H1 (cell line): ENCODE measurements at regions not wholly inside any gene's neighbourhood (a gene's known extent, or its start where the extent isn't known, plus 50 kb on each side); places are given as distances from the start of the nearest gene placed in this dataset.

Experiments used
- CTCF ChIA-PET: fragments of 300-600 bp; sonication (Branson Sonifier 250); formaldehyde crosslinking; loops from one replicate; lab custom pipeline; 2021; ENCODE audit not compliant: partially characterized antibody; lab: Charles Lee
- POLR2A ChIA-PET: fragments of 300-600 bp; sonication (Branson Sonifier 250); formaldehyde crosslinking; loops from one replicate; lab custom pipeline; 2021; ENCODE audit warnings: inconsistent platforms; ENCODE audit not compliant: partially characterized antibody; lab: Charles Lee
- DNase-seq, 2 experiments: peaks; one replicate each; pipeline versions ENCODE4 v3.0.0 to v3.0.0-alpha.2; 2010 to 2022; ENCODE audit warnings: low spot score in 2 of 2, low read depth in 1 of 2, mixed read lengths in 1 of 2
- FAIRE-seq: peaks from 2 replicates; lab custom pipeline; 2011; peaks lifted over from hg19 to GRCh38; lab: Jason Lieb, UNC
- H2AFZ ChIP-seq: 2 replicates; pipeline ENCODE4 v1.8.1; 2012; ENCODE audit warnings: low read length, inconsistent platforms
- H2AK5ac ChIP-seq: 2 replicates; pipeline ENCODE4 v1.6.1; 2013; ENCODE audit warnings: low read depth, low read length
- H2BK120ac ChIP-seq: replicated peaks from 2 replicates; pipeline ENCODE3; 2013; ENCODE audit warnings: low read depth, low read length, inconsistent platforms
- H2BK12ac ChIP-seq: 2 replicates; pipeline ENCODE4 v1.6.1; 2013; ENCODE audit warnings: low read depth, low read length
- H2BK15ac ChIP-seq: 2 replicates; pipeline ENCODE4 v1.6.1; 2013; ENCODE audit warnings: low read length
- H2BK20ac ChIP-seq: 2 replicates; pipeline ENCODE4 v1.6.1; 2013; ENCODE audit warnings: low read length
- H2BK5ac ChIP-seq: 2 replicates; pipeline ENCODE4 v1.6.1; 2013; ENCODE audit warnings: low read depth, low read length
- H3K14ac ChIP-seq: 2 replicates; pipeline ENCODE4 v1.6.1; 2013; ENCODE audit warnings: inconsistent platforms; ENCODE audit not compliant: insufficient read length
- H3K18ac ChIP-seq: 2 replicates; pipeline ENCODE4 v1.6.1; 2013; ENCODE audit warnings: low read length; ENCODE audit errors: extremely low read depth
- H3K23ac ChIP-seq: 2 replicates; pipeline ENCODE4 v1.6.1; 2013; ENCODE audit warnings: inconsistent platforms; ENCODE audit not compliant: insufficient read length
- H3K23me2 ChIP-seq: 2 replicates; pipeline ENCODE4 v1.6.1; 2013; ENCODE audit warnings: low read depth, low read length
- H3K27ac ChIP-seq: 2 replicates; pipeline ENCODE4 v1.6.1; 2011; ENCODE audit warnings: low read depth, low read length, inconsistent platforms
- H3K27me3 ChIP-seq, 4 experiments: replicated peaks in 1 of 4; 1 replicate in 1 of 4; 2 replicates in 3 of 4; pipeline versions ENCODE4 v1.6.1 to v1.8.1; 2011 to 2013; ENCODE audit warnings: low read length in 3 of 4, mild to moderate bottlenecking in 3 of 4, inconsistent platforms in 2 of 4, mixed read lengths in 2 of 4, moderate library complexity in 1 of 4; ENCODE audit not compliant: control insufficient read depth in 3 of 4, insufficient read depth in 3 of 4; ENCODE audit errors: extremely low read depth in 1 of 4
- H3K36me3 ChIP-seq, 4 experiments: 2 replicates each; pipeline versions ENCODE4 v1.6.1 to v1.8.1; 2011 to 2013; ENCODE audit warnings: mild to moderate bottlenecking in 4 of 4, low read length in 3 of 4, moderate library complexity in 2 of 4, control low read depth in 1 of 4, inconsistent platforms in 1 of 4; ENCODE audit not compliant: insufficient read depth in 4 of 4, control insufficient read depth in 2 of 4
- H3K4ac ChIP-seq: replicated peaks from 2 replicates; pipeline ENCODE3; 2013; ENCODE audit warnings: low read length, low read depth, mixed read lengths, inconsistent platforms; ENCODE audit not compliant: insufficient read length
- H3K4me1 ChIP-seq, 4 experiments: replicated peaks in 1 of 4; 1 replicate in 1 of 4; 2 replicates in 3 of 4; pipeline versions ENCODE4 v1.6.1 to v1.8.1; 2011 to 2013; ENCODE audit warnings: low read length in 3 of 4, inconsistent platforms in 2 of 4, mixed read lengths in 1 of 4; ENCODE audit not compliant: insufficient read depth in 4 of 4, control insufficient read depth in 3 of 4
- H3K4me2 ChIP-seq, 2 experiments: 2 replicates each; pipeline versions ENCODE4 v1.6.1 to v1.8.1; 2011 to 2013; ENCODE audit warnings: low read depth in 2 of 2, low read length in 2 of 2, control low read depth in 1 of 2, inconsistent platforms in 1 of 2, mild to moderate bottlenecking in 1 of 2; ENCODE audit not compliant: insufficient read depth in 1 of 2
- H3K4me3 ChIP-seq, 4 experiments: fragments of 200-600, 300-600 bp in 1 of 4; sonication (generic), shearing (Covaris generic), sonication (Bioruptor Twin) in 1 of 4; 2 replicates each; pipeline versions ENCODE4 v1.5.1 to v1.8.1; 2011 to 2016; ENCODE audit warnings: low read length in 4 of 4, low read depth in 3 of 4, control low read depth in 2 of 4, inconsistent platforms in 2 of 4, mild to moderate bottlenecking in 2 of 4, mixed read lengths in 1 of 4, moderate library complexity in 1 of 4; ENCODE audit not compliant: insufficient read depth in 2 of 4; ENCODE audit errors: extremely low read depth in 1 of 4
- H3K56ac ChIP-seq: replicated peaks from 2 replicates; pipeline ENCODE3; 2013; ENCODE audit warnings: low read depth, mild to moderate bottlenecking, mixed read lengths, low read length, inconsistent platforms; ENCODE audit not compliant: insufficient read length
- H3K79me1 ChIP-seq: 2 replicates; pipeline ENCODE4 v1.6.1; 2013; ENCODE audit warnings: low read depth, low read length, control low read depth
- H3K79me2 ChIP-seq, 2 experiments: 2 replicates each; pipeline versions ENCODE4 v1.6.1 to v1.8.1; 2012 to 2013; ENCODE audit warnings: low read length in 2 of 2, mild to moderate bottlenecking in 2 of 2, inconsistent platforms in 1 of 2; ENCODE audit not compliant: insufficient read depth in 2 of 2, control insufficient read depth in 1 of 2
- H3K9ac ChIP-seq, 4 experiments: replicated peaks in 1 of 4; 1 replicate in 1 of 4; 2 replicates in 3 of 4; pipeline versions ENCODE4 v1.6.1 to v1.8.1; 2011 to 2013; ENCODE audit warnings: low read depth in 3 of 4, low read length in 3 of 4, control low read depth in 2 of 4, mild to moderate bottlenecking in 2 of 4, moderate library complexity in 2 of 4, inconsistent platforms in 1 of 4; ENCODE audit errors: extremely low read depth in 1 of 4
- H3K9me3 ChIP-seq, 2 experiments: 2 replicates each; pipeline versions ENCODE4 v1.6.1 to v1.8.1; 2012 to 2013; ENCODE audit warnings: mild to moderate bottlenecking in 2 of 2, moderate library complexity in 2 of 2, control low read depth in 1 of 2, inconsistent platforms in 1 of 2, low read depth in 1 of 2, low read length in 1 of 2, mixed read lengths in 1 of 2; ENCODE audit not compliant: insufficient read depth in 2 of 2
- H4K20me1 ChIP-seq, 2 experiments: replicated peaks in 1 of 2; 2 replicates each; pipeline versions ENCODE3 to v1.8.1; 2011 to 2013; ENCODE audit warnings: inconsistent platforms in 2 of 2, low read length in 2 of 2, mild to moderate bottlenecking in 1 of 2; ENCODE audit not compliant: insufficient read depth in 2 of 2, control insufficient read depth in 1 of 2
- H4K5ac ChIP-seq: 2 replicates; pipeline ENCODE4 v1.6.1; 2013; ENCODE audit warnings: low read length, low read depth, mixed read lengths, inconsistent platforms; ENCODE audit not compliant: insufficient read length
- H4K8ac ChIP-seq: 2 replicates; pipeline ENCODE4 v1.8.0; 2013; ENCODE audit warnings: mild to moderate bottlenecking, moderate library complexity, low read length, inconsistent platforms; ENCODE audit not compliant: insufficient read depth; ENCODE audit errors: extremely low read depth
- H4K91ac ChIP-seq: replicated peaks from 2 replicates; pipeline ENCODE3; 2013; ENCODE audit warnings: low read length, mixed read lengths, inconsistent platforms; ENCODE audit not compliant: insufficient read length
- ATF3 ChIP-seq: IDR thresholded peaks from 2 replicates; pipeline ENCODE4 v1.6.1; 2011; ENCODE audit warnings: low read depth, mild to moderate bottlenecking, low read length; ENCODE audit not compliant: insufficient read depth
- CBX5 ChIP-seq: fragments of 300-800, 300-1000 bp; sonication (generic); IDR thresholded peaks from 2 replicates; pipeline ENCODE4 v1.7.1; 2016; ENCODE audit warnings: antibody characterized with exemption, low read length, low read depth
- FOSL1 ChIP-seq: IDR thresholded peaks from 2 replicates; pipeline ENCODE4 v1.6.1; 2011; ENCODE audit warnings: mild to moderate bottlenecking, low read depth, low read length, moderate library complexity; ENCODE audit not compliant: insufficient read depth
- GTF2F1 ChIP-seq: IDR thresholded peaks from 2 replicates; pipeline ENCODE4 v1.6.1; 2012; ENCODE audit warnings: low read depth, low read length, improper control_type of control experiment, borderline replicate concordance
- JUND ChIP-seq: IDR thresholded peaks from 2 replicates; pipeline ENCODE4 v1.6.1; 2011; ENCODE audit warnings: mild to moderate bottlenecking, improper control_type of control experiment, low read length
- KDM4A ChIP-seq: IDR thresholded peaks from one replicate; pipeline ENCODE4 v1.7.1; 2012; ENCODE audit warnings: low read depth, mild to moderate bottlenecking, moderate library complexity, low read length, inconsistent platforms; ENCODE audit not compliant: severe bottlenecking
- NRF1 ChIP-seq: IDR thresholded peaks from 2 replicates; pipeline ENCODE4 v1.6.1; 2011; ENCODE audit warnings: mild to moderate bottlenecking, low read depth, low read length, improper control_type of control experiment
- POU5F1 ChIP-seq: IDR thresholded peaks from 2 replicates; pipeline ENCODE4 v1.6.1; 2011; ENCODE audit warnings: low read depth, mild to moderate bottlenecking, low read length, moderate library complexity
- SIN3A ChIP-seq, 2 experiments: IDR thresholded peaks in 1 of 2; conservative IDR thresholded peaks in 1 of 2; 2 replicates each; pipeline ENCODE4 v1.6.1; 2011 to 2012; ENCODE audit warnings: low read length in 2 of 2, improper control_type of control experiment in 1 of 2, low read depth in 1 of 2, mild to moderate bottlenecking in 1 of 2
- SIRT6 ChIP-seq: IDR thresholded peaks from one replicate; pipeline ENCODE4 v1.7.1; 2012; ENCODE audit warnings: low read length, inconsistent platforms
- SP4 ChIP-seq: IDR thresholded peaks from 2 replicates; pipeline ENCODE4 v1.6.1; 2012; ENCODE audit warnings: low read length, inconsistent platforms
- TAF1 ChIP-seq: IDR thresholded peaks from 2 replicates; pipeline ENCODE4 v1.6.1; 2011; ENCODE audit warnings: mild to moderate bottlenecking, low read depth, low read length
- TAF7 ChIP-seq: optimal IDR thresholded peaks from 2 replicates; pipeline ENCODE3; 2011; ENCODE audit warnings: low read depth, mild to moderate bottlenecking, inconsistent platforms, low read length, moderate library complexity, borderline replicate concordance
- WGBS, 2 experiments: shearing (Covaris generic) in 1 of 2; methylation state at CpG; one replicate each; pipeline versions ENCODE4 v1.1.6 to v1.1.7; 2013 to 2015; ENCODE audit warnings: low lambda C conversion rate in 2 of 2, mixed read lengths in 2 of 2, inconsistent platforms in 1 of 2, low coverage in 1 of 2, missing lambda C conversion rate in 1 of 2; ENCODE audit not compliant: insufficient replicate concordance in 2 of 2, insufficient coverage in 1 of 2, insufficient read length in 1 of 2; ENCODE audit errors: extremely low coverage in 1 of 2, missing lambda C conversion rate in 1 of 2; 5-methylcytosine and 5-hydroxymethylcytosine counted together

- H3K4me2 ChIP-seq, result no peak overlapping the region
- H3K4ac ChIP-seq, result no peak overlapping the region
- H3K23me2 ChIP-seq, result no peaks in the 10 kb centered on the region
- H4K5ac ChIP-seq, result no peak overlapping the region
- no peak overlapping the region for H3K14ac ChIP-seq
- H3K27ac ChIP-seq, result no peak overlapping the region
- H3K9me3 ChIP-seq, result 0 out of 4 replicates have a peak, but pooled peaks cover 0 to 2% of the 10 kb centered on the region in 2 experiments
- no peaks in the 10 kb centered on the region for H3K36me3 ChIP-seq
- H3K18ac ChIP-seq, result no peak overlapping the region
- no peak for FAIRE-seq
- no peak overlapping the region for H2BK15ac ChIP-seq
- H3K56ac ChIP-seq, result no peak overlapping the region
- ChIA-PET CTCF (interaction anchor here (0.6 to 1.3 kb wide), 4 partner anchors 9 to 94 kb away, joined by 3 to 5 read pairs (median 4); no protein-coding TSS in a partner anchor), POLR2A (no interaction called here)
- 80% methylated on average over 4 of the region's 4 CpGs; no CpG with 5 or more reads in 1 of the 2 experiments for WGBS, 2 experiments
- H3K23ac ChIP-seq, result no peak overlapping the region
- no peak overlapping the region for H2BK20ac ChIP-seq
- TF ChIP-seq FOSL1 (no peak), CBX5 (no peak), TAF7 (no peak), SP4 (no peak), NRF1 (no peak), POU5F1 (no peak), SIN3A (conservative IDR thresholded peaks at IDR 0.05 in 1 of 2, IDR thresholded peaks at IDR 0.05 in 1 of 2; ENCODE audit: low read depth in 1 of 2, low read length in 2 of 2) (no peak), GTF2F1 (no peak), ATF3 (no peak), TAF1 (no peak), SIRT6 (no peak), JUND (no peak), KDM4A (no peak)
- H3K79me2 ChIP-seq, result no peaks in the 10 kb centered on the region
- no peak overlapping the region for H3K4me3 ChIP-seq
- H2AK5ac ChIP-seq, result no peak overlapping the region
- no peak overlapping the region for H4K91ac ChIP-seq
- no peak overlapping the region for H2BK120ac ChIP-seq
- H3K4me1 ChIP-seq, result no peaks in the 10 kb centered on the region
- H3K27me3 ChIP-seq, result no peaks in the 10 kb centered on the region
- no peaks in the 10 kb centered on the region for H4K20me1 ChIP-seq
- H3K79me1 ChIP-seq, result no peaks in the 10 kb centered on the region
- no peak overlapping the region for H4K8ac ChIP-seq
- H2BK12ac ChIP-seq, result no peak overlapping the region
- no peak overlapping the region for H2BK5ac ChIP-seq
- H2AFZ ChIP-seq, result no peak overlapping the region
- no peak for DNase-seq
- H3K9ac ChIP-seq, result no peak overlapping the region
Measured at GRCh38 chr5:78698191-78698791, 49.7 kb upstream of the LHFPL2 start.
